ENCODE measurements at regions not wholly inside any gene's neighbourhood (a gene's known extent, or its start where the extent isn't known, plus 50 kb on each side); places are given as distances from the start of the nearest gene placed in this dataset.

DNA sequence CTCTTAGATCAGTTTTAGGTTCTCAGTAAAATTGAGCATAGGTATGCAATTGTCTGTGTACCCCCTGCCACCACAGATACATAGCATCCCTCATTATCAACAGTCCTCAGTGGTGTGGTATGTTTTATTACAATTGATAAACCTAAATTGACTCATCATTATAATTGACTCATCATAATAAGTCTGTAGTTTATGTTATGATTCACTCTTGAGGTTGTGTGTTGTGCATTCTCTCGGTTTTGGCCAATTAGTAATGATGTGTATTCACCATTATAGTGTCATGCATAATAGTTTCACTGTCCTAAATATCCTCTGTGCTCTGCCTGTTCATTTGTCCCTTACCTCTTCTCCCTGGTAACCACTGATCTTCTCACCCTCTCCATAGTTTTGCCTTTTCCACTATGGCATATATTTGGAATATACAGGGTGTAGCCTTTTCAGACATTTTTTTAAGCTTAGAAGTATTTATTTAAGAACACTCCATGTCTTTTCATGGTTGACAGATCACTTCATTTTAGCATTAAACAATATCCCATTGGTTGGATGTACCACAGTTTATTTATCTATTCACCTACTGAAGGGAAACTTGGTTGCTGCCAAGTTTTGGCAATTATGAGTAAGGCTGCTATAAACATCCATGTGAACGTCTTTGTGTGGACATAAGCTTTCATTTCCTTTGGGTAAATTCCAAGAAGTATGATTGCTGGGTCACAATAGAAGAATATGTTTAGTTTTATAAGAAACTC, 1620.6 kb upstream of the MIR17HG start:
- DNase-seq: peak in 1 of 2 experiments; percentile 19

DNA sequence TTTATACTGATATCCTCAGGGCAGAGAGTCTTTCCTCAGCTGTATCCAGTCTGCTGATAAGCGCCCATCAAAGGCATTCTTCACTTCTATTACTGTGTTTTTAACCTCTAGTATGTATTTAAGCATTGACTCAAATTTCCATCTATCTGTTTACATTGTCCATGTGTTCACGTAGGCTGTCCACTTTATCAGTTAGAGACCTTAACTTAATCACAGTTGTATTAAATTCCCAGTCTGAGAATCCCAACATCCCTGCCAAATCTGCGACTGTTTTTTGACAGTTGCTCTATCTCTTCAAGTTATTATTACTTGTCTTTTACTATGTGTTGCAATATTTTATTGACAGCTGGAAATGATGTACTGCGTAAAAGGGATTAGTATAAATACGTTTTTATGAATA, 1613.7 kb upstream of the MIR17HG start:
- no peaks in the 10 kb centered on the region for H3K36me3 ChIP-seq
- H3K27me3 ChIP-seq: no peaks in the 10 kb centered on the region
- no peak for DNase-seq
- H3K4me3 ChIP-seq: no peak overlapping the region
- H3K27ac ChIP-seq: no peak overlapping the region
- H3K9me3 ChIP-seq (replicated peaks): no peaks in the 10 kb centered on the region
- H3K4me1 ChIP-seq: no peaks in the 10 kb centered on the region

More for the DNA sequence above, 1620.6 kb upstream of the MIR17HG start:
- H3K4me1 ChIP-seq: peaks cover 18% of the 10 kb centered on the region
- H3K9me3 ChIP-seq (replicated peaks): no peaks in the 10 kb centered on the region; the same call in 1 of the 2 replicates
- no peaks in the 10 kb centered on the region for H3K27me3 ChIP-seq
- no peak overlapping the region for H3K4me3 ChIP-seq
- no peaks in the 10 kb centered on the region for H3K36me3 ChIP-seq
- no peak overlapping the region for H3K27ac ChIP-seq

DNA sequence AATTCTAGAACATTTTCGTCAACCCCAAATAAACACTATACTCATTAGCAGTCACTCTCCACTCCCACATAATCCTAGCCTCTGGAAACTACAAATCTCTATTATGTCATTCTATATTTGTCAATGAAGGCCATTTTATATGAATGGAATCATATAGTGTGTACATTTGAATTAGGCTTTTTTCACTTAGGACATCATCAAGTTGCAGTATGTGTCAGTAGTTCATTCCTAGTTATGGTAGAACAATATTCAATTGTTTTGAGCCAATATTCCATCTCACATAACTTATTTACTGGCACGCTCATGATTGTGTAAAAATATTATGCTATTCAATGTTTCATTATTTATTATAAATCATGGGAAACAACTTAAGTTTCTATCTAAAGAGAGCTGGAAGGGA, 1610.4 kb upstream of the MIR17HG start:
- Histone ChIP-seq H3K9me3 (replicated peaks) (no peaks in the 10 kb centered on the region), H3K27ac (no peak overlapping the region), H3K36me3 (no peaks in the 10 kb centered on the region), H3K4me1 (no peaks in the 10 kb centered on the region), H3K4me3 (no peak overlapping the region), H3K27me3 (no peaks in the 10 kb centered on the region)
- no peak for DNase-seq

DNA sequence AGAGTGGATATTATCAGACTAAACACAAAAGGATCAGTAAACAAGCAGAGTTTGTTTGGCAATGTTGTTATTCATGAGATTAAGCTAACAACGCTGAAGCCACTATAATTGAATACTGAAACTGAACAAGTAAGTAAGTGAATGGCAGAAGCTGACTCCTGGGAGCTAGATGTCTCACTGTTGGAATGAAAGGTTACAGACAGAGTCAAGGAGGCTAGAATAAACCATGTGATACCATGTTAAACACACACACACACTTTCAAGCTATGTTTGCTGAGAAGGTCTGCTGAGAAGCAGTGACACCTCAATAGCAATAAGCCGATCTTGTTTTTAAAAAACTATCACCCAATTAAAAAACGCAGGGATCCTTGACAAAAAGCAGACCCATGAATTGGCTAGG, 1609.4 kb upstream of the MIR17HG start:
- no peak overlapping the region for H3K27ac ChIP-seq
- H3K9me3 ChIP-seq (replicated peaks): no peaks in the 10 kb centered on the region
- H3K4me3 ChIP-seq: no peak overlapping the region
- no peaks in the 10 kb centered on the region for H3K36me3 ChIP-seq
- H3K4me1 ChIP-seq: no peaks in the 10 kb centered on the region
- no peaks in the 10 kb centered on the region for H3K27me3 ChIP-seq
- no peak for DNase-seq

DNA sequence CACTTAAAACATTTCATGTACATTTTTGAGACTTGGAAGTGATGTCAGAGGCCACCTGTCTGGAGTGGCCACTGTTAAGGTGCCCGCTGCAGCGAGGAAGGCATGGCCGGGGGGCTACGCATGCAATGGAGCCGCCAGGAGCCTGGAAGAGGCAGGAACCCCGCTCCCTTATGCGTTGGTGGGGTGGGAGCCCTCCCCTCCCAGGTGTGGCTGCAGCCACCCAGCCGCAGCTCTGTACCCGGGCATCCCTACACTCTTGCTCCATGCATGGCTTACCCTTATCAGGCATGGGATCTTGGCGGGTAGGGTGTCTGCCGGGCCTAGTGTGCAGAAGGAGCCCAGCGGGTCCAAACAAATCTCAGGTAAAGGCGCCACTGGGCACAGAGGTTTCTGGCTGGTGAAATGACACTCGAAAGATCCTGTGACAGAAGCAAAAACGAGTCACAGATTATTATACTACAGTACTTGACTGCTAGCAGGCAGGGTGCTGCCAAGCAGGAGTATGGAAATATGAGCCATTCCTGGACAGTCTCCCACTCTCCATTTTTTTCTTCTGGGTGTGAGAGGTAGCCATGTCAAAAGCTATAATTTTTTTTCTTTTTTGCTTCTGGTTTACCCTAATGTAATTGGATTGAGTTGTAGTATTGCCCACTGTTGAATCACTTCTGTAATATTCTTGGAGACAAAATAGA, 1606.3 kb upstream of the MIR17HG start:
- no peak for DNase-seq
- H3K4me1 ChIP-seq: no peaks in the 10 kb centered on the region
- H3K36me3 ChIP-seq: no peaks in the 10 kb centered on the region
- H3K9me3 ChIP-seq (replicated peaks): no peaks in the 10 kb centered on the region
- H3K27ac ChIP-seq: no peak overlapping the region
- no peaks in the 10 kb centered on the region for H3K27me3 ChIP-seq
- H3K4me3 ChIP-seq: no peak overlapping the region

DNA sequence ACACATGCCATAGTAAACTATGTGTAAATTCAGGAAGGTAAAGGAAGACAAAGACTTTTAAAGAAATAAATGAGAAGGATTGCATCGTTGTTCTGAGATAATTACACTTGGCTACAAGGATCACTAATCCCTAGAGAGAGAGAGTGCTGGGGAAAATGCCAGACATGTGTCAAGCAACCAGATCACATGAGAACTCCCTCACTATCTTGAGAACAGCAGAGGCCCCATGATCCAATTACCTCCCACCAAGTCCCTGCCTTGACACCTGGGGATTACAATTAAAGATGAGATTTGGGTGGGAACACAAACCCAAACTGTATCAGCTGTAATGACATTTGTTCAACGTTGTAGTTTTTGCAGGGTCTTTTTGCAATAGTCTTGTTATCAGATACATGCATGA, 1600.9 kb upstream of the MIR17HG start:
- Histone ChIP-seq H3K9me3 (replicated peaks) (no peaks in the 10 kb centered on the region), H3K4me1 (no peaks in the 10 kb centered on the region; the same call in 1 of the 2 replicates), H3K27me3 (no peaks in the 10 kb centered on the region), H3K4me3 (no peak overlapping the region), H3K27ac (no peak overlapping the region), H3K36me3 (no peaks in the 10 kb centered on the region)
- DNase-seq: no peak

DNA sequence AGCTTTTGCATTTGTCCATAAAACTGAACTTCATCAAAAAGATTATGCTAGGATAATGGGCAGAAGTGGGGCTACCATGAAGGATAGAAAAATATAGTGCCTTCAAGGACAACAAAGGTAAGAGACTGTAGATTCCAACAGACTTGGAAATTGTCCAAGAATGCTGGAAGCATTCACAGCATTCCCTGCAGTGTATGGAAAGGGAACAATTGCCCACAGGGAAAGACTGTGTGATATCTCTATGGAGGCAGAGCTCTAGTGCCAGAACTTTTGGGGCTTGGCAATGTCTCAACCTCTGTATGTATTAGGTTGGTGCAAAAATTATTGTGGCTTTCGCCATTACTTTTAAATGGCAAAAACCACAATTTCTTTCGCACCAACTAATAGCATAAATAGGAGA, 1598.8 kb upstream of the MIR17HG start:
- Histone ChIP-seq H3K4me3 (no peak overlapping the region), H3K4me1 (no peaks in the 10 kb centered on the region; the same call in 1 of the 2 replicates), H3K9me3 (replicated peaks) (no peaks in the 10 kb centered on the region), H3K27ac (no peak overlapping the region), H3K27me3 (no peaks in the 10 kb centered on the region), H3K36me3 (no peaks in the 10 kb centered on the region)
- DNase-seq: peak; percentile 4 to 24

DNA sequence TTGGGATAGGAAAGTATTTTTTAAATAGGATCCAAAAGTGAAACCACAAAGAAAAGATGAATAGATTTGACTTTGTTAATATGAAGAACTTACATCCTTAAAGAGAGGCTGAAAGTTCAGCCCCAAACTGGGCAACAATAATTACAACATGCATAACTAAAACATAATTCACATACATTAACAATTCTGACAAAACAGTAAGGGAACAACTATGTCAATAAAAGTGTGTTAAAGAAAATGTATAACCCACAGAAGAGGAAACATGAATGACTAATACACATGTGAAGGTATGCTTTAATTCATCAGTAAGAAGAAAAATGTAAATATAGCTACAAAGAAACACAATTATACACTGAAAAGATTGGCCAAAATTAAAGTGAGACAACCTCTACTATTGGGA, 1597.6 kb upstream of the MIR17HG start:
- no peak overlapping the region for H3K4me3 ChIP-seq

DNA sequence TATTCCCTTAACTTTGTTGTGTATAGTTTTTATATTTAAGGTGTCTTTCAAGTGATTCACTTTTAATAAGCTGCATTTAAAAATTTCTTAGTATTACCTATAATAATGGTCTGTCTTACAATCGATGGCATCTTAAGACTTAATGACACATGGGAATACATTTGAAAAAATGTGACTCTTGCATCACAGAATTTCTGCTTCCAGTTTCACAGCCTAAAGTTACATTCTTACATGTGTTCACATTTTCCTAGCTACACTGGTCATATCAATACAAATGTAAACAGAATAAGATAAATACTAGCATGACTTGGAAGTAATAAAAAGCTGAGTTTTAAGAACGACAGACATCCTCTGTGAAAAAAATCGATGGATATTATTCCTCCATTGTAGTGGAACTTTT, 1597.1 kb upstream of the MIR17HG start:
- Histone ChIP-seq H3K9me3 (replicated peaks) (no peaks in the 10 kb centered on the region), H3K27me3 (no peaks in the 10 kb centered on the region), H3K36me3 (no peaks in the 10 kb centered on the region), H3K4me1 (no peaks in the 10 kb centered on the region; the same call in 1 of the 2 replicates), H3K4me3 (no peak overlapping the region), H3K27ac (no peak overlapping the region)
- no peak for DNase-seq

More for the DNA sequence above, 1597.6 kb upstream of the MIR17HG start:
- Histone ChIP-seq H3K4me1 (no peaks in the 10 kb centered on the region; the same call in 1 of the 2 replicates), H3K9me3 (replicated peaks) (no peaks in the 10 kb centered on the region), H3K27ac (no peak overlapping the region), H3K36me3 (no peaks in the 10 kb centered on the region), H3K27me3 (no peaks in the 10 kb centered on the region)
- no peak for DNase-seq

DNA sequence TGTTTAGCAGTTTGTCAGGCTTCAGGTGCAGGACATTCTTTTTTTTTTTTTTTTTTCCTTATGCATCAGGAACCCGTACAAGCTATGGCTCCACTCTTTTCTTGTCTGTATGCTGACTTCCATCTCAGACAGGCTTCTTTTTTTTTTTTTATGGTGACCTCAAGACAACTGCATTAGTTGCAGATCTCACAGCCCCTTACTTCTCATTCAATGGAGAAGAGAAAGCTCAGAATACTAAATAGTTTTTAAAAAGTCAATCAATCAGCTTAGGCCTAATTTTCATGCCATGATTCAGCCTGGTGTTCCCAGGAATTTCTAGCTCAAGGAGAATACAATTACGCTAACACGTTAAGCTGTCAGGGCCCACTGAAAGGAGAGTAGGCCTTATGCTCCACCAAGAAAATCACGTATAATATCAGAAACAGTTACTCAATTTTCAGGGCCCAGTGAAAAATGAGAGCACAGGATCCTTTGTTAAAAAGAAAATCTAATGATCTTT, 1596.0 kb upstream of the MIR17HG start:
- H3K9me3 ChIP-seq (replicated peaks): no peaks in the 10 kb centered on the region
- H3K4me3 ChIP-seq: no peak overlapping the region
- H3K4me1 ChIP-seq: no peaks in the 10 kb centered on the region; the same call in 1 of the 2 replicates
- H3K27me3 ChIP-seq: no peaks in the 10 kb centered on the region
- DNase-seq: no peak
- H3K27ac ChIP-seq: no peak overlapping the region
- H3K36me3 ChIP-seq: no peaks in the 10 kb centered on the region

DNA sequence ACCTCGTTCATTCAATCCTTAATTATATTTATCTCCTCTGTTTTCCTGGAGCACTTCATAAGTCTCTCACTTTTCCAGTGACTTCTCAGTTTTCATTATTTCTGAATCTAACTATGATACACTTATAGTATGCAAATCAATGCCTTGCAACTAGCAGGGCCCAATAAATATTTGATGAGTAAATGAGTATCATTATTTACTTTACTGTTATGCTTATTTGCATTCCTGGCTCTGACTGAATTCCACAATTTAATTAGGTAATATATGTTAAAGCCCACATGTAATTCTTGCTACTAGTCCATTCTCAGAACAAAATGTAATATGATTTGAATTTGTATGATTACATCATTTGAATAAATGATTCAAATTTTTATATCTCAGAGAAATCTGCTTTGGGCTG, 1595.1 kb upstream of the MIR17HG start:
- no peak for DNase-seq
- Histone ChIP-seq H3K9me3 (replicated peaks) (no peaks in the 10 kb centered on the region), H3K36me3 (no peaks in the 10 kb centered on the region), H3K27me3 (no peaks in the 10 kb centered on the region), H3K4me3 (no peak overlapping the region), H3K27ac (no peak overlapping the region), H3K4me1 (no peaks in the 10 kb centered on the region; the same call in 1 of the 2 replicates)

DNA sequence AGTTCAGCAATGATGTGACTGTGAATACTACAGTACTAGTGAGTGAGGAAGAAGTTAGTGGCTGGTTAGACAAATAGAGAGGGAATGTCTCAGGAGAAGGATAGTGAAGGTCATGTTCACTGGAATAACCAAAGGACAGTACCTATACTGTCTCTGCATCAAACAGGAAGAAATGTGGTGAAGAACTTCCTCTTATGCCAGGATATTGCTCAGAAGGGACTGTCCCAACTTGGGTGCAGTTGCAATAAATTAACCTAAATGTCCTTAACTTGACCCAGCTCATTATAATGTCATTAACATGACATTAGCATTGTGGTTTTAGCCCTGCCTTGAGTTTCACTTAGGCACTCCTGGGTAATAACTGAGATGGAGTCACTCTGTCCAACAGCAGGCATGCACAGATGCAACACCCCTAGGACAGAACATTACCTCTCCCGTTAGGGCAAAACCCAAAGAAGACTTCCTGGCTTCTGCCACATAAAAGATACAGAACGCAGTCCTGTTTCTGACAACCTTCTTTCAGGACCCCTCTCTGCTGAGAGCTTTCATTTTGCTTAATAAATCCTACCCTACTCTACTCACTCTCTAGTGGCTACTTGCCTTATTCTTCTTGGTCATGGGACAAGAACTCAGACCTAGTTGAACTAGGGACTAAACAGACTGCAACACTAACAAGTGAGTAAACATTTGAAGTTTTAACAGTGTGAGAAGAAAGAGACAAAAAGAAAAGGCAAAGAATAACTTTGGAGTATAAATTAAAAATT, 1591.6 kb upstream of the MIR17HG start:
- no peaks in the 10 kb centered on the region for H3K36me3 ChIP-seq
- H3K9me3 ChIP-seq (replicated peaks): no peaks in the 10 kb centered on the region
- no peaks in the 10 kb centered on the region for H3K27me3 ChIP-seq
- no peak overlapping the region for H3K27ac ChIP-seq
- no peak overlapping the region for H3K4me3 ChIP-seq
- DNase-seq: no peak
- H3K4me1 ChIP-seq: no peaks in the 10 kb centered on the region

DNA sequence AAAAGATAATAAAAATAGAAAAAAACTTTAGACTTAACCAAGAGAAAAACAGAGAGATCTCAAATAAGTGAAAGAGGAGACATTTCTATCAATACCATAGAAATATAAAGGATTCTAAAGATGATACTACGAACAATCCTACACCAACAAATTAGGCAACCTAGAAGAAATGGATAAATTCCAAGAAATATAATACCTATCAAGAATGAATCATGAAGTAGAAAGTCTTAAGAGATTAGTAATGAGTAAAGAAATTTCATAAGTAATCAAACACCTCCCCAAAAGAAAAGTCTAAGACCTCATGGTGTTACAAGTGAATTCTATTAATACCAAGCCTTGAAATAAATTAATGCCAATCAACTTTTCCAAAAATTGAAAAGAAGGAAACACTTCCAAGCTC, 1584.5 kb upstream of the MIR17HG start:
- no peaks in the 10 kb centered on the region for H3K4me1 ChIP-seq
- H3K36me3 ChIP-seq: no peaks in the 10 kb centered on the region
- H3K27ac ChIP-seq: no peak overlapping the region
- no peak for DNase-seq
- no peaks in the 10 kb centered on the region for H3K9me3 ChIP-seq (replicated peaks)
- no peak overlapping the region for H3K4me3 ChIP-seq
- no peaks in the 10 kb centered on the region for H3K27me3 ChIP-seq

DNA sequence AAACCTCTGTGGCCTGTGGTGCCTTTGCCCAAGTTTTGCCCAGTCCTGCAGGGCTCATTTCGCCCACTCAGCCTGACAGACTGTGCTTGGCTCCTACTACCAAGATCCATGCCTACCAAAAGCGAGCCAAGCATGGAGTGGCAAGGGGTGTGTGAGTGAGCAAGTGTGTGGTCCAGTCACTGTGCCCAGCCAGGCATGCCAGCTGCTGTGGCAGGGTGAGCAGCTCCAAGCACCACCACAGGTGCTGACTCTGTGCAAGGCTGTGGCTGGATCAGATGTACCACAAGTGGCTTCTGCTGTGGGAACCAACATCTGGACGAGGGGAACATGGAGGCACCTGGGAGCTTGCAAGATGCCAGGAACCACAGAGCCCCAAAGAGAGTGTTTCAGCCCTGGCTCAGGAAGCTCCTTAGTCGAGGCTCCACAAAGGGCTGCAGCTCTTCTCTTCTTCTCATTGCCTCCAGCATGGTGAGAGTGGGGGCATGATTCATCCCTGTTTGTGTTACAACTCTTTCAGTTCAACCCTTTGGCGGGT, 1564.2 kb upstream of the MIR17HG start:
- DNase-seq: no peak
- H3K27ac ChIP-seq: no peak overlapping the region
- no peaks in the 10 kb centered on the region for H3K9me3 ChIP-seq (replicated peaks)
- no peaks in the 10 kb centered on the region for H3K4me1 ChIP-seq
- no peaks in the 10 kb centered on the region for H3K27me3 ChIP-seq
- no peak overlapping the region for H3K4me3 ChIP-seq
- H3K36me3 ChIP-seq: no peaks in the 10 kb centered on the region
